Caco-2 (cell line): ENCODE measurements at regions not wholly inside any gene's neighbourhood (a gene's known extent, or its start where the extent isn't known, plus 50 kb on each side); places are given as distances from the start of the nearest gene placed in this dataset.

ENCODE experiments used
- BruUV-seq: library from RNA; stranded (reverse); fragments of 400-500 nt; replicated peaks from 2 replicates; lab custom pipeline; 2021; lab: Mats Ljungman, UMichigan
- CTCF ChIA-PET: fragments of 300-600 bp; sonication (Branson Sonifier 250); formaldehyde crosslinking; loops from one replicate; lab custom pipeline; 2022; ENCODE audit warnings: antibody characterized with exemption; lab: Charles Lee
- POLR2A ChIA-PET: fragments of 300-600 bp; sonication (Branson Sonifier 250); formaldehyde crosslinking; loops from one replicate; lab custom pipeline; 2022; ENCODE audit warnings: antibody characterized with exemption; lab: Charles Lee
- DNase-seq, 2 experiments: peaks; one replicate each; pipeline versions ENCODE4 v3.0.0 to v3.0.0-alpha.2; 2020 to 2022
- H3K27me3 ChIP-seq: replicated peaks from 2 replicates; pipeline ENCODE4 v1.6.0; 2011; ENCODE audit warnings: low read length; ENCODE audit not compliant: control insufficient read depth, insufficient read depth
- H3K36me3 ChIP-seq: 2 replicates; pipeline ENCODE4 v1.5.1; 2011; ENCODE audit warnings: low read length; ENCODE audit not compliant: control insufficient read depth, insufficient read depth
- H3K4me1 ChIP-seq: fragments of 250-450 bp; sonication (Bioruptor Pico); 2 replicates; pipeline ENCODE4 v1.5.1; 2020; ENCODE audit warnings: mild to moderate bottlenecking
- H3K4me3 ChIP-seq: 2 replicates; pipeline ENCODE4 v1.5.1; 2011; ENCODE audit warnings: low read depth, mild to moderate bottlenecking, control low read depth, low read length
- H3K9me3 ChIP-seq: fragments of 250-450 bp; sonication (Bioruptor Pico); 2 replicates; pipeline ENCODE4 v1.5.1; 2020; ENCODE audit warnings: mild to moderate bottlenecking, moderate library complexity
- H3K27ac Mint-ChIP-seq: one replicate; pipeline ENCODE4 v1.8.0; 2022; ENCODE audit warnings: mixed read lengths; ENCODE audit not compliant: unreplicated experiment
- H3K27me3 Mint-ChIP-seq: one replicate; pipeline ENCODE4 v1.8.0; 2022; ENCODE audit warnings: mixed read lengths; ENCODE audit not compliant: insufficient read depth, unreplicated experiment
- H3K36me3 Mint-ChIP-seq: one replicate; pipeline ENCODE4 v1.8.0; 2022; ENCODE audit warnings: mild to moderate bottlenecking, mixed read lengths; ENCODE audit not compliant: insufficient read depth, unreplicated experiment
- H3K4me1 Mint-ChIP-seq: one replicate; pipeline ENCODE4 v1.8.0; 2022; ENCODE audit warnings: low read depth, mixed read lengths; ENCODE audit not compliant: unreplicated experiment
- H3K4me3 Mint-ChIP-seq: one replicate; pipeline ENCODE4 v1.8.0; 2022; ENCODE audit warnings: mild to moderate bottlenecking, moderate library complexity, mixed read lengths; ENCODE audit not compliant: unreplicated experiment
- H3K9me3 Mint-ChIP-seq: one replicate; pipeline ENCODE4 v1.8.0; 2022; ENCODE audit warnings: mixed read lengths; ENCODE audit not compliant: unreplicated experiment
- intact Hi-C: fragments of 100-400 bp; cut with micrococcal nuclease; formaldehyde crosslinking; loops from one replicate; pipeline ENCODE4 v1.10.0; 2022; ENCODE audit not compliant: unreplicated experiment
- TF ChIP-seq, protein P1 (sequence below), 2 experiments: fragments of 200-600 bp in 1 of 2; IDR thresholded peaks; 1 replicate in 1 of 2; 2 replicates in 1 of 2; pipeline versions ENCODE4 v1.5.1 to v1.8.0; 2011 to 2022; ENCODE audit warnings: antibody characterized with exemption in 1 of 2, control low read depth in 1 of 2, inconsistent platforms in 1 of 2, low read depth in 1 of 2, low read length in 1 of 2, mild to moderate bottlenecking in 1 of 2, moderate library complexity in 1 of 2; ENCODE audit not compliant: insufficient read depth in 1 of 2, severe bottlenecking in 1 of 2, unreplicated experiment in 1 of 2

GRCh38 chr22:25393121-25393805, 171.2 kb upstream of the GRK3 start:
- intact Hi-C loops, result no loop called here
- H3K4me3 Mint-ChIP-seq, result no peak overlapping the region
- no peaks in the 10 kb centered on the region for H3K27me3 ChIP-seq
- ChIA-PET POLR2A (no interaction called here), CTCF (no interaction called here)
- no peaks in the 10 kb centered on the region for H3K36me3 ChIP-seq
- no TSS peak for BruUV-seq
- no peaks in the 10 kb centered on the region for H3K9me3 Mint-ChIP-seq
- TF ChIP-seq, protein P1, sequence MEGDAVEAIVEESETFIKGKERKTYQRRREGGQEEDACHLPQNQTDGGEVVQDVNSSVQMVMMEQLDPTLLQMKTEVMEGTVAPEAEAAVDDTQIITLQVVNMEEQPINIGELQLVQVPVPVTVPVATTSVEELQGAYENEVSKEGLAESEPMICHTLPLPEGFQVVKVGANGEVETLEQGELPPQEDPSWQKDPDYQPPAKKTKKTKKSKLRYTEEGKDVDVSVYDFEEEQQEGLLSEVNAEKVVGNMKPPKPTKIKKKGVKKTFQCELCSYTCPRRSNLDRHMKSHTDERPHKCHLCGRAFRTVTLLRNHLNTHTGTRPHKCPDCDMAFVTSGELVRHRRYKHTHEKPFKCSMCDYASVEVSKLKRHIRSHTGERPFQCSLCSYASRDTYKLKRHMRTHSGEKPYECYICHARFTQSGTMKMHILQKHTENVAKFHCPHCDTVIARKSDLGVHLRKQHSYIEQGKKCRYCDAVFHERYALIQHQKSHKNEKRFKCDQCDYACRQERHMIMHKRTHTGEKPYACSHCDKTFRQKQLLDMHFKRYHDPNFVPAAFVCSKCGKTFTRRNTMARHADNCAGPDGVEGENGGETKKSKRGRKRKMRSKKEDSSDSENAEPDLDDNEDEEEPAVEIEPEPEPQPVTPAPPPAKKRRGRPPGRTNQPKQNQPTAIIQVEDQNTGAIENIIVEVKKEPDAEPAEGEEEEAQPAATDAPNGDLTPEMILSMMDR (IDR thresholded peaks at IDR 0.05; ENCODE audit: insufficient read depth in 1 of 2, low read depth in 1 of 2, low read length in 1 of 2, severe bottlenecking in 1 of 2, unreplicated experiment in 1 of 2), result no peak
- no peaks in the 10 kb centered on the region for H3K4me1 ChIP-seq
- H3K27ac Mint-ChIP-seq, result no peak overlapping the region
- no peak overlapping the region for H3K4me3 ChIP-seq
- H3K27me3 Mint-ChIP-seq, result no peaks in the 10 kb centered on the region
- H3K4me1 Mint-ChIP-seq, result no peaks in the 10 kb centered on the region
- no peaks in the 10 kb centered on the region for H3K9me3 ChIP-seq
- no peak for DNase-seq
- no peaks in the 10 kb centered on the region for H3K36me3 Mint-ChIP-seq

DNA sequence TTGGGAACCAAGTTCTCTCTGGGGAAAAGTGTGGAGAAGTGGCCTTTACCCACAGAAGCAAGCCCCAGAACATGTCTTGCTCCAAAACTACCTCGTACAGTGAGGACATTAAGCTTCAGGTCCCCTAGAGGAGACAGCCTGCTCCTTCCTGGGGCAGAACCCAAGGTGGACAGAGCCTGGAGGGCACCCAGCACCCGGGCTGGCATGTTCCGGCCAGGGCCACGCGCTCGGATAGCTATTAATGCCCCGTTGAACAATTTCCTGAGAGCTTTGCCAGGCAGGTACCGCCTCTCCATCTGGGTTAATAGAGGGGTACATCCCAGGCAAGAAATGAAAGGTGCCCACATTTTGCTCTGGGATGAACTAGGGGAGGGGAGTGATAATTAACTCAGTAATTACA, 169.0 kb upstream of the GRK3 start:
- TF ChIP-seq, protein P1 (IDR thresholded peaks at IDR 0.05; ENCODE audit: insufficient read depth in 1 of 2, low read depth in 1 of 2, low read length in 1 of 2, severe bottlenecking in 1 of 2, unreplicated experiment in 1 of 2), result no peak
- CTCF ChIA-PET, result no interaction called here
- H3K36me3 ChIP-seq, result no peaks in the 10 kb centered on the region
- H3K4me3 Mint-ChIP-seq, result no peak overlapping the region
- DNase-seq, result no peak
- H3K27me3 Mint-ChIP-seq, result no peaks in the 10 kb centered on the region
- H3K27ac Mint-ChIP-seq, result no peak overlapping the region
- no peaks in the 10 kb centered on the region for H3K9me3 ChIP-seq
- intact Hi-C loops, result no loop called here
- H3K4me3 ChIP-seq, result no peak overlapping the region
- H3K4me1 Mint-ChIP-seq, result no peaks in the 10 kb centered on the region
- BruUV-seq, result no TSS peak
- no peaks in the 10 kb centered on the region for H3K9me3 Mint-ChIP-seq
- H3K27me3 ChIP-seq, result no peaks in the 10 kb centered on the region
- no peaks in the 10 kb centered on the region for H3K36me3 Mint-ChIP-seq
- no peaks in the 10 kb centered on the region for H3K4me1 ChIP-seq
- POLR2A ChIA-PET, result no interaction called here

GRCh38 chr22:25395915-25396314, 168.6 kb upstream of the GRK3 start:
- Histone ChIP-seq H3K9me3 (no peaks in the 10 kb centered on the region), H3K27me3 (no peaks in the 10 kb centered on the region), H3K4me1 (no peaks in the 10 kb centered on the region), H3K4me3 (no peak overlapping the region), H3K36me3 (no peaks in the 10 kb centered on the region)
- TF ChIP-seq, protein P1 (IDR thresholded peaks at IDR 0.05; ENCODE audit: insufficient read depth in 1 of 2, low read depth in 1 of 2, low read length in 1 of 2, severe bottlenecking in 1 of 2, unreplicated experiment in 1 of 2), result no peak
- intact Hi-C loops, result no loop called here
- no peaks in the 10 kb centered on the region for H3K36me3 Mint-ChIP-seq
- ChIA-PET POLR2A (no interaction called here), CTCF (no interaction called here)
- BruUV-seq, result no TSS peak
- no peaks in the 10 kb centered on the region for H3K4me1 Mint-ChIP-seq
- no peak overlapping the region for H3K27ac Mint-ChIP-seq
- H3K4me3 Mint-ChIP-seq, result no peak overlapping the region
- no peak for DNase-seq
- H3K9me3 Mint-ChIP-seq, result no peaks in the 10 kb centered on the region
- no peaks in the 10 kb centered on the region for H3K27me3 Mint-ChIP-seq
